ENCODE measurements at regions not wholly inside any gene's neighbourhood (a gene's known extent, or its start where the extent isn't known, plus 50 kb on each side); places are given as distances from the start of the nearest gene placed in this dataset.

- DNase-seq (ENCODE audit: low spot score), result no peak
Observed at GRCh38 chr10:128469515-128469914, 343.3 kb upstream of the MKI67 start.

- no peak for DNase-seq (ENCODE audit: low spot score)
Observed at GRCh38 chr10:128470321-128470965, 344.2 kb upstream of the MKI67 start.

GRCh38 chr10:128471151-128471550 is 344.9 kb upstream of the MKI67 start:
- no peak for DNase-seq (ENCODE audit: low spot score)

- DNase-seq (ENCODE audit: low spot score), result no peak
Observed at GRCh38 chr10:128472196-128472595, 346.0 kb upstream of the MKI67 start.

GRCh38 chr10:128473396-128473795 is 347.2 kb upstream of the MKI67 start:
- no peak for DNase-seq (ENCODE audit: low spot score)

GRCh38 chr10:128473911-128474310 is 347.7 kb upstream of the MKI67 start:
- no peak for DNase-seq (ENCODE audit: low spot score)

GRCh38 chr10:128474571-128474970 is 348.3 kb upstream of the MKI67 start:
- no peak for DNase-seq (ENCODE audit: low spot score)

- DNase-seq (ENCODE audit: low spot score), result no peak
Observed at GRCh38 chr10:128475686-128476367, 349.6 kb upstream of the MKI67 start.

- no peak for DNase-seq (ENCODE audit: low spot score)
Observed at GRCh38 chr10:128476368-128476725, 350.1 kb upstream of the MKI67 start.

GRCh38 chr10:128476845-128477244 is 350.6 kb upstream of the MKI67 start:
- DNase-seq (ENCODE audit: low spot score), result no peak

GRCh38 chr10:128480601-128481000 is 354.4 kb upstream of the MKI67 start:
- DNase-seq (ENCODE audit: low spot score), result no peak

- DNase-seq (ENCODE audit: low spot score), result no peak
Observed at GRCh38 chr10:128481152-128481840, 355.1 kb upstream of the MKI67 start.

- no peak for DNase-seq (ENCODE audit: low spot score)
Observed at GRCh38 chr10:128482052-128482451, 355.8 kb upstream of the MKI67 start.

- no peak for DNase-seq (ENCODE audit: low spot score)
Observed at GRCh38 chr10:128483216-128483615, 357.0 kb upstream of the MKI67 start.

- no peak for DNase-seq (ENCODE audit: low spot score)
Observed at GRCh38 chr10:128484041-128484440, 357.8 kb upstream of the MKI67 start.

- no peak for DNase-seq (ENCODE audit: low spot score)
Observed at GRCh38 chr10:128485701-128486235, 359.5 kb upstream of the MKI67 start.

GRCh38 chr10:128487517-128487916 is 361.3 kb upstream of the MKI67 start:
- no peak for DNase-seq (ENCODE audit: low spot score)

- no peak for DNase-seq (ENCODE audit: low spot score)
Observed at GRCh38 chr10:128489324-128490247, 363.4 kb upstream of the MKI67 start.

- DNase-seq (ENCODE audit: low spot score), result no peak
Observed at GRCh38 chr10:128491686-128492085, 365.5 kb upstream of the MKI67 start.

GRCh38 chr10:128493811-128494210 is 367.6 kb upstream of the MKI67 start:
- no peak for DNase-seq (ENCODE audit: low spot score)

- DNase-seq (ENCODE audit: low spot score), result no peak
Observed at GRCh38 chr10:128494665-128495064, 368.4 kb upstream of the MKI67 start.
